HL-60/S4 (cell line): ENCODE measurements at regions not wholly inside any gene's neighbourhood (a gene's known extent, or its start where the extent isn't known, plus 50 kb on each side); places are given as distances from the start of the nearest gene placed in this dataset.

Source experiments
- in situ Hi-C: fragments of 300-500 bp; cut with MboI; formaldehyde crosslinking; loops from 2 replicates; pipeline ENCODE4 v1.14.3; 2022; ENCODE audit warnings: low sequenced_read_pairs

GRCh38 chr17:14959106-14959648 is 305.9 kb downstream of the PMP22 start:
- in situ Hi-C loops = no loop called here

GRCh38 chr17:14953405-14953804 is 311.7 kb downstream of the PMP22 start:
- in situ Hi-C loops = no loop called here

GRCh38 chr17:14950686-14951085 is 314.4 kb downstream of the PMP22 start:
- in situ Hi-C loops = no loop called here

- in situ Hi-C loops = no loop called here
Observed at GRCh38 chr17:14950216-14950615, 314.9 kb downstream of the PMP22 start.

- in situ Hi-C loops = loop anchor here (25.0 kb wide), 1 partner anchor 1360 kb away; no protein-coding TSS in a partner anchor
Observed at GRCh38 chr17:14947671-14948070, 317.5 kb downstream of the PMP22 start.

GRCh38 chr17:14946481-14946880 is 318.6 kb downstream of the PMP22 start:
- in situ Hi-C loops = loop anchor here (25.0 kb wide), 1 partner anchor 1359 kb away; no protein-coding TSS in a partner anchor

- in situ Hi-C loops = loop anchor here (25.0 kb wide), 1 partner anchor 1355 kb away; no protein-coding TSS in a partner anchor
Observed at GRCh38 chr17:14942526-14943190, 322.5 kb downstream of the PMP22 start.

- in situ Hi-C loops = loop anchor here (25.0 kb wide), 1 partner anchor 1354 kb away; no protein-coding TSS in a partner anchor
Observed at GRCh38 chr17:14940938-14941265, 324.2 kb downstream of the PMP22 start.

GRCh38 chr17:14940108-14940937 is 324.8 kb downstream of the PMP22 start:
- in situ Hi-C loops = loop anchor here (25.0 kb wide), 1 partner anchor 1353 kb away; no protein-coding TSS in a partner anchor

- in situ Hi-C loops = loop anchor here (25.0 kb wide), 1 partner anchor 1349 kb away; no protein-coding TSS in a partner anchor
Observed at GRCh38 chr17:14935845-14936485, 329.2 kb downstream of the PMP22 start.

- in situ Hi-C loops = loop anchor here (25.0 kb wide), 1 partner anchor 1348 kb away; no protein-coding TSS in a partner anchor
Observed at GRCh38 chr17:14935139-14935841, 329.8 kb downstream of the PMP22 start.

- in situ Hi-C loops = loop anchor here (25.0 kb wide), 1 partner anchor 1346 kb away; no protein-coding TSS in a partner anchor
Observed at GRCh38 chr17:14933676-14934075, 331.4 kb downstream of the PMP22 start.

GRCh38 chr17:14926526-14927122 is 338.5 kb downstream of the PMP22 start:
- in situ Hi-C loops = loop anchor here (25.0 kb wide), 1 partner anchor 1339 kb away; no protein-coding TSS in a partner anchor

- in situ Hi-C loops = loop anchor here (25.0 kb wide), 1 partner anchor 1339 kb away; no protein-coding TSS in a partner anchor
Observed at GRCh38 chr17:14926073-14926472, 339.1 kb downstream of the PMP22 start.

- in situ Hi-C loops = loop anchor here (25.0 kb wide), 1 partner anchor 1338 kb away; no protein-coding TSS in a partner anchor
Observed at GRCh38 chr17:14925498-14925897, 339.6 kb downstream of the PMP22 start.

GRCh38 chr17:14923981-14924380 is 341.1 kb downstream of the PMP22 start:
- in situ Hi-C loops = no loop called here

GRCh38 chr17:14922411-14922810 is 342.7 kb downstream of the PMP22 start:
- in situ Hi-C loops = no loop called here

GRCh38 chr17:14921936-14922335 is 343.2 kb downstream of the PMP22 start:
- in situ Hi-C loops = no loop called here

- in situ Hi-C loops = no loop called here
Observed at GRCh38 chr17:14919631-14920213, 345.4 kb downstream of the PMP22 start.
